IPS-18a (cell line): ENCODE measurements at regions not wholly inside any gene's neighbourhood (a gene's known extent, or its start where the extent isn't known, plus 50 kb on each side); places are given as distances from the start of the nearest gene placed in this dataset.
"Not testable (repeated sequence)": the region's sequence is repeated elsewhere in the genome, so short reads cannot be mapped to it uniquely, and the experiment has no call there.

Source experiments
- H3K27ac ChIP-seq: one replicate; pipeline ENCODE4 v1.5.1; 2013; ENCODE audit warnings: low read length
- H3K27me3 ChIP-seq: one replicate; pipeline ENCODE4 v1.6.1; 2013; ENCODE audit warnings: mild to moderate bottlenecking, low read length; ENCODE audit not compliant: control insufficient read depth, insufficient read depth
- H3K36me3 ChIP-seq: one replicate; pipeline ENCODE4 v1.6.1; 2013; ENCODE audit warnings: low read depth, low read length; ENCODE audit not compliant: control insufficient read depth
- H3K4me1 ChIP-seq: one replicate; pipeline ENCODE4 v1.6.1; 2013; ENCODE audit warnings: low read depth, low read length; ENCODE audit not compliant: control insufficient read depth
- H3K4me3 ChIP-seq: one replicate; pipeline ENCODE4 v1.5.1; 2013; ENCODE audit warnings: low read length
- H3K9ac ChIP-seq: one replicate; pipeline ENCODE4 v1.6.1; 2013; ENCODE audit warnings: mild to moderate bottlenecking, low read length, moderate library complexity
- H3K9me3 ChIP-seq: one replicate; pipeline ENCODE4 v1.6.1; 2013; ENCODE audit warnings: low read depth, low read length; ENCODE audit not compliant: control insufficient read depth

- no peaks in the 10 kb centered on the region for H3K27me3 ChIP-seq
- no peaks in the 10 kb centered on the region for H3K9me3 ChIP-seq
- no peak overlapping the region for H3K9ac ChIP-seq
- H3K27ac ChIP-seq = no peak overlapping the region
- no peaks in the 10 kb centered on the region for H3K4me1 ChIP-seq
- no peak overlapping the region for H3K4me3 ChIP-seq
- H3K36me3 ChIP-seq = no peaks in the 10 kb centered on the region
Measured at GRCh38 chr7:16264823-16265804, 156.2 kb downstream of the CRPPA start.

DNA sequence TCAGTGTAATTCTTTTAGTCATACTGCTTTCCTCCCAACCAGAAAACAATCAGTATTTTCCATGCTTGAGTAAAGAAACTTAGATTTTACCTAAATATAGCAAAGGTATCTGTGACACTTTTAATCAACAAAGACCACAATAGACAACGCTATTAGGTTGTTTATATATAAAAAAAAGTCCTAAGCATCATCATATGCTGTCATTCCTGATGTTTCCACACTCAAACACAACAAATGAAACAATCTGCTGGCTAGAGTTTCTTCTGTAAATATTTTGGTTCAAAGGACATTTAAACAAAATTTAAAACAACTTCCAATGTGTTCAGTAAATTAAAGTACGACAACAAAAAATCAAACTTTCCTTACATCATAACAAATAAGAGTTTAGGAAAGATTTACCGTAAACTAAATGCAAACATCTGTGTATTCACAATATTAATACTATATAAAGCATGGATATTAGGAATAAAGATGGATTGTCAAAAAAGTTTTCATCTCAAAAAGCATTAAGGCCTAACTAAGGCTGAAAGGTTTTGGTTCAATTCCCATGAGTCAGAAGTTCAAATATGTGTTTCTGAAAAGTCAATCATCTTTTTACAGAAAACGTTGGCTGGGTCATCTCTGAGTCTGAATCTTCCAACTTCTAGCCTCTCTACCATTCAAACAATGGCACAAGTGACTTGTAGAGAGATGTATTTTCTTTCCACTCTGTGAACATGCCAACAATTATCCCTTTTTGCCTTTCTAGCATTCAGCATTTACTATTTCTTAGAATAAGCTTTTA lies 157.1 kb downstream of the CRPPA start:
- H3K9me3 ChIP-seq = no peaks in the 10 kb centered on the region
- H3K4me3 ChIP-seq = no peak overlapping the region
- no peaks in the 10 kb centered on the region for H3K36me3 ChIP-seq
- no peak overlapping the region for H3K9ac ChIP-seq
- no peaks in the 10 kb centered on the region for H3K27me3 ChIP-seq
- H3K27ac ChIP-seq = no peak overlapping the region
- no peaks in the 10 kb centered on the region for H3K4me1 ChIP-seq

- not testable (repeated sequence) for H3K27me3 ChIP-seq, H3K27ac ChIP-seq
Measured at GRCh38 chr7:16263377-16263776, 158.0 kb downstream of the CRPPA start.

GRCh38 chr7:16261654-16262053 lies 159.7 kb downstream of the CRPPA start:
- no peak overlapping the region for H3K4me3 ChIP-seq
- H3K9me3 ChIP-seq = no peaks in the 10 kb centered on the region
- no peaks in the 10 kb centered on the region for H3K4me1 ChIP-seq
- no peak overlapping the region for H3K27ac ChIP-seq
- H3K9ac ChIP-seq = no peak overlapping the region
- H3K27me3 ChIP-seq = no peaks in the 10 kb centered on the region
- H3K36me3 ChIP-seq = no peaks in the 10 kb centered on the region

More at GRCh38 chr7:16263377-16263776, 158.0 kb downstream of the CRPPA start:
- not testable (repeated sequence) for H3K9ac ChIP-seq, H3K4me3 ChIP-seq, H3K4me1 ChIP-seq, H3K36me3 ChIP-seq, H3K9me3 ChIP-seq

DNA sequence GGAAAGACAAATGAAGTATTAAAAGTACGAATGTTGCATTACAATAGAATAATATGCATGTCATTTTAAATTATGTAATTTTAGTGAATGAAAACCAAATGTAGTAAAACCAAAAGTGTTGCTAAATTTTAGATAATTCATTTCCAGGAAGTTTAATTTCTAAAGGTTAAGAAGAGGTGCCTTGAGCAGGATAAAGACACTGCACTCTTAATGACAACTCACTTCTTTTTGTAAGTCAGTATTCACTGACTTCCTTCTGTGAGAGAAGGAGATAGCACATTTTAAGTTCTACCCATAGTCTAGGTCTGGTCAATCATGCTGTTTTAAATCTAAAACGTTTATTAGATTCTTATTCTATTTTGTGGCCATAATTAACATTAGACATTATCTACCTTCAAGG lies 160.2 kb downstream of the CRPPA start:
- Histone ChIP-seq H3K4me3 (no peak overlapping the region), H3K27me3 (no peaks in the 10 kb centered on the region), H3K4me1 (no peaks in the 10 kb centered on the region), H3K27ac (no peak overlapping the region), H3K36me3 (no peaks in the 10 kb centered on the region), H3K9me3 (no peaks in the 10 kb centered on the region), H3K9ac (no peak overlapping the region)

- H3K9ac ChIP-seq = no peak overlapping the region
- no peak overlapping the region for H3K27ac ChIP-seq
Measured at GRCh38 chr7:16260236-16260728, 161.1 kb downstream of the CRPPA start.

DNA sequence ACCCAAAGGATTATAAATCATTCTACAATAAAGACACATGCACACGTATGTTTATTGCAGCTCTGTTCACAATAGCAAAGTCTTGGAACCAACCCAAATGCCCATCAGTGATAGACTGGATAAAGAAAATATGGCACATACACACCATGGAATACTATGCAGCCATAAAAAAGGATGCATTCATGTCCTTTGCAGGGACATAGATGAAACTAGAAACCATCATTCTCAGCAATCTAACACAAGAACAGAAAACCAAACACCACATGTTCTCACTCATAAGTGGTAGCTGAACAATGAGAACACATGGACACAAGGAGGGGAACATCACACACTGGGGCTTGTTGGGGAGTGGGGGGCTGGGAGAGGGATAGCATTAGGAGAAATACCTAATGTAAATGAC lies 164.9 kb downstream of the CRPPA start:
- H3K4me3 ChIP-seq, H3K27me3 ChIP-seq, H3K4me1 ChIP-seq, H3K27ac ChIP-seq, H3K9ac ChIP-seq, H3K9me3 ChIP-seq, H3K36me3 ChIP-seq: not testable (repeated sequence)

More at GRCh38 chr7:16260236-16260728, 161.1 kb downstream of the CRPPA start:
- H3K4me3 ChIP-seq = no peak overlapping the region
- H3K27me3 ChIP-seq = no peaks in the 10 kb centered on the region
- no peaks in the 10 kb centered on the region for H3K9me3 ChIP-seq
- no peaks in the 10 kb centered on the region for H3K36me3 ChIP-seq
- H3K4me1 ChIP-seq = no peaks in the 10 kb centered on the region

DNA sequence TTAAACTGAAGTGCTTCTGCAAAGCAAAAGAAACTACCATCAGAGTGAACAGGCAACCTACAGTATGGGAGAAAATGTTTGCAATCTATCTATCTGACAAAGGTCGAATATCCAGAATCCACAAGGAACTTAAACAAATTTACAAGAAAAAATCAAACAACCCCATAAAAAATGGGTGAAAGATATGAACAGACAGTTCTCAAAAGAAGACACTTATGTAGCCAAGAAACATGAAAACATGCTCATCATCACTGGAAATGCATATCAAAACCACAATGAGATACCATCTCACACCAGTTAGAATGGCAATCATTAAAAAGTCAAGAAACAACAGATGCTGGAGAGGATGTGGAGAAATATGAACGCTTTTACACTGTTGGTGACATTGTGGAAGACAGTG lies 165.4 kb downstream of the CRPPA start:
- H3K4me3 ChIP-seq, H3K27ac ChIP-seq, H3K27me3 ChIP-seq, H3K9me3 ChIP-seq, H3K9ac ChIP-seq, H3K4me1 ChIP-seq, H3K36me3 ChIP-seq: not testable (repeated sequence)

- H3K9me3 ChIP-seq, H3K27me3 ChIP-seq, H3K4me1 ChIP-seq, H3K4me3 ChIP-seq, H3K36me3 ChIP-seq, H3K9ac ChIP-seq, H3K27ac ChIP-seq: not testable (repeated sequence)
Measured at GRCh38 chr7:16250655-16251054, 170.7 kb downstream of the CRPPA start.

GRCh38 chr7:16249204-16249603 lies 172.1 kb downstream of the CRPPA start:
- H3K27me3 ChIP-seq, H3K4me3 ChIP-seq, H3K4me1 ChIP-seq, H3K36me3 ChIP-seq, H3K9me3 ChIP-seq, H3K9ac ChIP-seq, H3K27ac ChIP-seq: not testable (repeated sequence)

GRCh38 chr7:16248556-16248955 lies 172.8 kb downstream of the CRPPA start:
- H3K9me3 ChIP-seq, H3K36me3 ChIP-seq, H3K27ac ChIP-seq, H3K27me3 ChIP-seq, H3K4me3 ChIP-seq, H3K4me1 ChIP-seq, H3K9ac ChIP-seq: not testable (repeated sequence)
